GM23338 (cell line): ENCODE measurements at regions not wholly inside any gene's neighbourhood (a gene's known extent, or its start where the extent isn't known, plus 50 kb on each side); places are given as distances from the start of the nearest gene placed in this dataset.

Source experiments
- ATAC-seq: fragments of 200-7000 bp; cut with Tn5 transposase; 3 replicates; pipeline ENCODE4 v1.9.1; 2020
- DNase-seq: peaks from one replicate; pipeline ENCODE4 v3.0.0-alpha.2; 2015; ENCODE audit warnings: low spot score
- H2AFZ ChIP-seq: fragments of 200-600 bp; sonication (generic); 2 replicates; pipeline ENCODE4 v1.8.0; 2016; ENCODE audit warnings: antibody characterized with exemption, mild to moderate bottlenecking, moderate library complexity
- H3F3A ChIP-seq: fragments of 200-600 bp; sonication (generic); replicated peaks from 2 replicates; pipeline ENCODE4 v1.8.0; 2017; ENCODE audit warnings: antibody characterized with exemption, mixed run types, low read depth
- H3K27ac ChIP-seq: fragments of 200-600 bp; sonication (generic); 2 replicates; pipeline ENCODE4 v1.6.1; 2016; ENCODE audit warnings: low read depth
- H3K27me3 ChIP-seq: fragments of 200-600 bp; sonication (generic); 2 replicates; pipeline ENCODE4 v1.8.0; 2016; ENCODE audit warnings: mild to moderate bottlenecking, mixed run types, moderate library complexity; ENCODE audit not compliant: insufficient read depth
- H3K36me3 ChIP-seq: fragments of 200-600 bp; sonication (generic); 2 replicates; pipeline ENCODE4 v1.8.0; 2016; ENCODE audit warnings: mild to moderate bottlenecking; ENCODE audit not compliant: insufficient read depth
- H3K4me1 ChIP-seq: fragments of 200-600 bp; sonication (generic); 2 replicates; pipeline ENCODE4 v1.8.0; 2016; ENCODE audit warnings: mild to moderate bottlenecking, moderate library complexity; ENCODE audit not compliant: insufficient read depth
- H3K4me2 ChIP-seq: fragments of 200-600 bp; sonication (generic); 2 replicates; pipeline ENCODE4 v1.7.1; 2017; ENCODE audit warnings: mixed run types
- H3K4me3 ChIP-seq: fragments of 200-600 bp; sonication (generic); 2 replicates; pipeline ENCODE4 v1.6.1; 2016; ENCODE audit warnings: mixed run types
- H3K79me2 ChIP-seq: fragments of 200-600 bp; sonication (generic); replicated peaks from 2 replicates; pipeline ENCODE4 v1.8.0; 2017; ENCODE audit warnings: mild to moderate bottlenecking; ENCODE audit not compliant: insufficient read depth
- H3K9me2 ChIP-seq: fragments of 200-600 bp; sonication (generic); 2 replicates; pipeline ENCODE4 v1.8.0; 2017; ENCODE audit not compliant: insufficient read depth
- H4K20me1 ChIP-seq: fragments of 200-600 bp; sonication (generic); replicated peaks from 2 replicates; pipeline ENCODE4 v1.8.0; 2017; ENCODE audit warnings: mild to moderate bottlenecking; ENCODE audit not compliant: insufficient read depth
- H3K27ac Mint-ChIP-seq: 2 replicates; pipeline ENCODE4 v1.8.0; 2020; ENCODE audit warnings: inconsistent platforms, mild to moderate bottlenecking, moderate library complexity, mixed read lengths
- H3K27me3 Mint-ChIP-seq: 3 replicates; pipeline ENCODE4 v1.8.0; 2022; ENCODE audit warnings: low read depth, mild to moderate bottlenecking, moderate library complexity, mixed read lengths, inconsistent platforms; ENCODE audit not compliant: insufficient read depth, poor library complexity
- H3K36me3 Mint-ChIP-seq: 3 replicates; pipeline ENCODE4 v1.8.0; 2021; ENCODE audit warnings: low read depth, mild to moderate bottlenecking, inconsistent platforms, moderate library complexity, mixed read lengths
- H3K4me1 Mint-ChIP-seq: 3 replicates; pipeline ENCODE4 v1.8.0; 2020; ENCODE audit warnings: mild to moderate bottlenecking, inconsistent platforms, mixed read lengths
- H3K4me3 Mint-ChIP-seq: 3 replicates; pipeline ENCODE4 v1.8.0; 2021; ENCODE audit warnings: moderate library complexity, mild to moderate bottlenecking, inconsistent platforms, mixed read lengths
- H3K9me3 Mint-ChIP-seq: 3 replicates; pipeline ENCODE4 v1.8.0; 2020; ENCODE audit warnings: moderate library complexity, mild to moderate bottlenecking, inconsistent platforms, mixed read lengths
- CREB1 ChIP-seq: fragments of 250-450 bp; sonication (Bioruptor Pico); IDR thresholded peaks from 2 replicates; pipeline ENCODE4 v1.5.0; 2020; ENCODE audit warnings: low read depth, mild to moderate bottlenecking, moderate library complexity
- CTCF ChIP-seq, 2 experiments: fragments of 200-600 bp in 1 of 2; sonication (generic) in 1 of 2; conservative IDR thresholded peaks; 2 replicates each; pipeline versions ENCODE4 v1.5.1 to v1.6.1; 2016 to 2017; ENCODE audit warnings: antibody characterized with exemption in 2 of 2, low read depth in 2 of 2, mild to moderate bottlenecking in 2 of 2, moderate library complexity in 1 of 2
- ETS1 ChIP-seq: IDR thresholded peaks from 2 replicates; pipeline ENCODE4 v1.6.1; 2016; ENCODE audit warnings: antibody characterized with exemption
- EZH2 ChIP-seq: fragments of 200-600 bp; sonication (generic); IDR thresholded peaks from one replicate; pipeline ENCODE4 v1.8.0; 2017; ENCODE audit warnings: antibody characterized with exemption, mild to moderate bottlenecking, low read depth; ENCODE audit not compliant: unreplicated experiment
- EZH2phosphoT487 ChIP-seq: fragments of 200-600 bp; sonication (generic); IDR thresholded peaks from one replicate; pipeline ENCODE4 v1.8.1; 2018; ENCODE audit warnings: antibody characterized with exemption; ENCODE audit not compliant: unreplicated experiment
- JUNB ChIP-seq: IDR thresholded peaks from one replicate; pipeline ENCODE4 v1.6.1; 2016; ENCODE audit warnings: antibody characterized with exemption; ENCODE audit not compliant: unreplicated experiment
- NANOG ChIP-seq: IDR thresholded peaks from 2 replicates; pipeline ENCODE4 v1.6.1; 2016; ENCODE audit warnings: antibody characterized with exemption, borderline replicate concordance
- POLR2AphosphoS5 ChIP-seq: IDR thresholded peaks from 2 replicates; pipeline ENCODE4 v1.6.1; 2016; ENCODE audit warnings: antibody characterized with exemption, low read depth
- REST ChIP-seq: IDR thresholded peaks from one replicate; pipeline ENCODE4 v1.6.1; 2018; ENCODE audit warnings: antibody characterized with exemption; ENCODE audit not compliant: unreplicated experiment
- STAT1 ChIP-seq: IDR thresholded peaks from one replicate; pipeline ENCODE4 v1.6.1; 2016; ENCODE audit warnings: antibody characterized with exemption; ENCODE audit not compliant: unreplicated experiment
- ZNF114 ChIP-seq: fragments of 250-450 bp; sonication (Bioruptor Pico); IDR thresholded peaks from 2 replicates; pipeline ENCODE4 v1.5.0; 2020; ENCODE audit warnings: mild to moderate bottlenecking, moderate library complexity
- ZNF331 ChIP-seq: fragments of 250-450 bp; sonication (Bioruptor Pico); IDR thresholded peaks from 2 replicates; pipeline ENCODE4 v1.5.0; 2020; ENCODE audit warnings: low read depth, mild to moderate bottlenecking, moderate library complexity
- ZNF462 ChIP-seq: fragments of 250-450 bp; sonication (Bioruptor Pico); IDR thresholded peaks from 2 replicates; pipeline ENCODE4 v1.5.0; 2020; ENCODE audit warnings: mild to moderate bottlenecking, moderate library complexity

GRCh38 chr16:85379041-85380001 is 233.8 kb upstream of the GSE1 start:
- no peak overlapping the region for H3K4me3 Mint-ChIP-seq
- peaks cover 10% of the 10 kb centered on the region for H3K27me3 Mint-ChIP-seq
- Histone ChIP-seq H3K79me2 (no peaks in the 10 kb centered on the region), H3K27me3 (no peaks in the 10 kb centered on the region), H4K20me1 (no peaks in the 10 kb centered on the region), H3K4me2 (no peak overlapping the region), H3K36me3 (no peaks in the 10 kb centered on the region), H3K4me3 (no peak overlapping the region), H3K9me2 (no peaks in the 10 kb centered on the region), H2AFZ (no peak overlapping the region), H3F3A (peaks cover 6% of the 10 kb centered on the region; the same call in 1 of the 2 replicates), H3K4me1 (no peaks in the 10 kb centered on the region), H3K27ac (no peak overlapping the region)
- peaks cover 19% of the 10 kb centered on the region for H3K4me1 Mint-ChIP-seq
- H3K36me3 Mint-ChIP-seq, result no peaks in the 10 kb centered on the region
- no peaks in the 10 kb centered on the region for H3K9me3 Mint-ChIP-seq
- ATAC-seq (no peak), DNase-seq (no peak)
- H3K27ac Mint-ChIP-seq, result no peak overlapping the region
- TF ChIP-seq CREB1 (no peak), ETS1 (no peak), POLR2AphosphoS5 (no peak), ZNF114 (CRISPR knock-in tag) (no peak), EZH2 (no peak), STAT1 (no peak), EZH2phosphoT487 (no peak), REST (no peak), CTCF (conservative IDR thresholded peaks at IDR 0.05; ENCODE audit: low read depth in 2 of 2) (no peak), JUNB (no peak), NANOG (no peak), ZNF462 (CRISPR knock-in tag) (no peak), ZNF331 (CRISPR knock-in tag) (no peak)
